ENCODE measurements at regions not wholly inside any gene's neighbourhood (a gene's known extent, or its start where the extent isn't known, plus 50 kb on each side); places are given as distances from the start of the nearest gene placed in this dataset.

DNA sequence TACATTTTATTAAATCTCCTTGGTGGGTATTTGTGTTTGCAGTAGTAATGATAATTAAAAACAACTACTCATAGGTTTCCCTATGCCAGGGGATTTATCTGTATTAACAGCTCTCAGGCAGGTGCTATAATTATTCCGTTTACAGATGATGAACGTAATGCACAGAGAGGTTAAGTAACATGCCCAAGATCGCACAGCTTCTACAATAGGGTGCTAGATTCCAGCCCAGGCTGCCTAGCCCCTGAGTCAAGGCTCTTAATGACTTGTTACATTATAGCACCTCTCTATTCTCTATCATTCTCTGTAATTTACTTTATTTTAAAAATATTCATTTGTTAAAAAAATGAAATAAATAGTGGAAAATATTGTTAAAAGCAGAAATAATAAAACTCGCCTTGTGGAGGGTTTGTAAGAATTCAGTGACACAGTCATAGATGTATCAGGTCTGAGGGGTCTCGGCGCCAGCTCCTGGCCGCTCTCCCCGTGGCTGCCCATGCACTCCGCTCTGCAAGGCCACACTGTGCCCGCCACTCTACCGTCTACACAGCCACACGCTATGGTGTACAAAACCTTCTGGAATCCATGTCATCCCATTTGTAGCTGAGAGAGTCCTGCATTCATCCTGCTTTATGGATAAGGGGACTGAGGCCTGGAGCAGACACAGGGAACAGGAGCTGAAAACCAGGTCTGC, 562.2 kb downstream of the MATN1 start:
- TF ChIP-seq, protein P1, sequence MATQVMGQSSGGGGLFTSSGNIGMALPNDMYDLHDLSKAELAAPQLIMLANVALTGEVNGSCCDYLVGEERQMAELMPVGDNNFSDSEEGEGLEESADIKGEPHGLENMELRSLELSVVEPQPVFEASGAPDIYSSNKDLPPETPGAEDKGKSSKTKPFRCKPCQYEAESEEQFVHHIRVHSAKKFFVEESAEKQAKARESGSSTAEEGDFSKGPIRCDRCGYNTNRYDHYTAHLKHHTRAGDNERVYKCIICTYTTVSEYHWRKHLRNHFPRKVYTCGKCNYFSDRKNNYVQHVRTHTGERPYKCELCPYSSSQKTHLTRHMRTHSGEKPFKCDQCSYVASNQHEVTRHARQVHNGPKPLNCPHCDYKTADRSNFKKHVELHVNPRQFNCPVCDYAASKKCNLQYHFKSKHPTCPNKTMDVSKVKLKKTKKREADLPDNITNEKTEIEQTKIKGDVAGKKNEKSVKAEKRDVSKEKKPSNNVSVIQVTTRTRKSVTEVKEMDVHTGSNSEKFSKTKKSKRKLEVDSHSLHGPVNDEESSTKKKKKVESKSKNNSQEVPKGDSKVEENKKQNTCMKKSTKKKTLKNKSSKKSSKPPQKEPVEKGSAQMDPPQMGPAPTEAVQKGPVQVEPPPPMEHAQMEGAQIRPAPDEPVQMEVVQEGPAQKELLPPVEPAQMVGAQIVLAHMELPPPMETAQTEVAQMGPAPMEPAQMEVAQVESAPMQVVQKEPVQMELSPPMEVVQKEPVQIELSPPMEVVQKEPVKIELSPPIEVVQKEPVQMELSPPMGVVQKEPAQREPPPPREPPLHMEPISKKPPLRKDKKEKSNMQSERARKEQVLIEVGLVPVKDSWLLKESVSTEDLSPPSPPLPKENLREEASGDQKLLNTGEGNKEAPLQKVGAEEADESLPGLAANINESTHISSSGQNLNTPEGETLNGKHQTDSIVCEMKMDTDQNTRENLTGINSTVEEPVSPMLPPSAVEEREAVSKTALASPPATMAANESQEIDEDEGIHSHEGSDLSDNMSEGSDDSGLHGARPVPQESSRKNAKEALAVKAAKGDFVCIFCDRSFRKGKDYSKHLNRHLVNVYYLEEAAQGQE (IDR thresholded peaks at IDR 0.05; ENCODE audit: insufficient read depth in 1 of 2, low read depth in 2 of 2, low read length in 2 of 2): no peak
- TF ChIP-seq SIN3A (IDR thresholded peaks at IDR 0.05; ENCODE audit: borderline replicate concordance, insufficient read depth, low read length) (no peak), TAF1 (IDR thresholded peaks at IDR 0.05; ENCODE audit: borderline replicate concordance, insufficient read depth, low read length) (no peak), POLR2AphosphoS5 (IDR thresholded peaks at IDR 0.05; ENCODE audit: low read depth, low read length) (no peak)

All from PFSK-1 (cell line).